Lower leg skin (tissue), 4 donors: ENCODE measurements at regions not wholly inside any gene's neighbourhood (a gene's known extent, or its start where the extent isn't known, plus 50 kb on each side); places are given as distances from the start of the nearest gene placed in this dataset.

Experiments used
- DNase-seq, 2 donors: peaks; one replicate each; pipeline ENCODE4 v3.0.0-alpha.2; 2019; ENCODE audit warnings: low spot score in 2 of 2
- H3K4me3 ChIP-seq: fragments of 200-600 bp; sonication (generic); 2 replicates; pipeline ENCODE4 v1.5.1; 2017; ENCODE audit warnings: mild to moderate bottlenecking, low read depth; ENCODE audit not compliant: poor library complexity, severe bottlenecking
- POLR2A ChIP-seq, 2 donors: fragments of 450-650 bp; IDR thresholded peaks; one replicate each; pipeline ENCODE4 v1.6.1; 2016 to 2017; ENCODE audit warnings: antibody characterized with exemption in 2 of 2, mild to moderate bottlenecking in 1 of 2, moderate library complexity in 1 of 2
- WGBS, 2 donors: methylation state at CpG; one replicate each; pipeline ENCODE4 v1.1.5; 2018; 5-methylcytosine and 5-hydroxymethylcytosine counted together
- intact Hi-C: fragments of 100-400 bp; cut with DNase I; formaldehyde crosslinking; loops from one replicate; pipeline ENCODE4 v1.15.0; 2023; ENCODE audit warnings: low total_unique reads
- TF ChIP-seq, protein P1 (sequence below), 3 donors: fragments of 450-650 bp; IDR thresholded peaks; one replicate each; pipeline ENCODE4 v1.5.1; 2016; ENCODE audit warnings: antibody characterized with exemption in 3 of 3, mild to moderate bottlenecking in 3 of 3, moderate library complexity in 2 of 3

DNA sequence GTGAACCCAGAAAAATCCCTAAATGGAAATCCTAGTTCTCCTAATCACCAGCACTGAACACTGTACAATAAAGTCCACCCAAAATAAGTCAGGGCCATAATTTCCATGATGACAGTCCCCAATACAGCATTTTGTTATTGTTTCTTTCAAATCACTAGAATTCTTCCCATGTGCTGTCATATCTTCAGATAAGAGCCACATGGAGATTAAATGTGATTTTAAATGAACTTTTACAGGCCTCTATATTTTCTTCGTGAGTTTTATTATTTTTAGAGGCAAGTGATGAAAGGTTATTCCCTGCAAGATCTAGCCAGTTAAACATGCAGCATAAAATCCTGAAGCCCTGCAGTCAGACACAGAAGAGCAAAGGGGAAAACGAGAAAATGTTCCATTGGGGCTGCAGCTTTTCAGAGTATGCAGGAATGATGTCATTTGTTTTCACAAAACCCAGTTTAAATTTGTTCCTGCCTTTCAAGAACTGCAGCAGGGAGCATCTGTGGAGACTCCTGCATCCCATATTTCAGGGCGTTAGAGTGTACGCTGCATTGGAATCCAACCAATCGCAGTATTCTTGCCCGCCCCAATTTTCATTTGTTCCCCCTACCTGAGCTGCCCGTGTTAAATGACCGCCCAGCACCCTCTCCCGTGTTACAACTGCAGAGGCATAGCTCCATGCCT is 167.2 kb upstream of the KLF12 start:
- TF ChIP-seq POLR2A (IDR thresholded peaks at IDR 0.05) = no peak
- DNase-seq = no peak
- intact Hi-C loops = no loop called here
- 44 to 53% methylated on average over 9 of the region's 9 CpGs for WGBS, 2 donors
- no peak overlapping the region for H3K4me3 ChIP-seq

DNA sequence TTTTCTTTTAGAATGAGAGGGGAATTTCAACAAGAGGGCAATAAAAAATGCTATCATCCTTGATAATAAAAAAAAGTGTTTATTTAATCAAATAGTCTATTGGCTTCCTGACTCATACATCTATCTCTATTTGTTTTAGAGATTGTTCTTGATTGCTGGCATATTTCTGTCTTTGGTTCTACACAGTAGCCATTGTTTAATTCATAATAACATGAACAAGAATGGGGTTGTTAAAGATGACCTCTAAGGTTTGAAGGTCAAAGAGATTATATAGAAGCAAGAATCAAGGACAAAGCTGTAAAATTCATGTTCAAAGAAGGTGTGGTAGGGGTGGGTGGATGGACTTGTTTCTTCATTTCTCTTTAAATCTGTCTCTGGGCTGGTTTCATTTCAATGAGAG is 166.0 kb upstream of the KLF12 start:
- intact Hi-C loops = no loop called here
- no peak for TF ChIP-seq POLR2A (IDR thresholded peaks at IDR 0.05)
- DNase-seq = no peak
- no peak overlapping the region for H3K4me3 ChIP-seq

DNA sequence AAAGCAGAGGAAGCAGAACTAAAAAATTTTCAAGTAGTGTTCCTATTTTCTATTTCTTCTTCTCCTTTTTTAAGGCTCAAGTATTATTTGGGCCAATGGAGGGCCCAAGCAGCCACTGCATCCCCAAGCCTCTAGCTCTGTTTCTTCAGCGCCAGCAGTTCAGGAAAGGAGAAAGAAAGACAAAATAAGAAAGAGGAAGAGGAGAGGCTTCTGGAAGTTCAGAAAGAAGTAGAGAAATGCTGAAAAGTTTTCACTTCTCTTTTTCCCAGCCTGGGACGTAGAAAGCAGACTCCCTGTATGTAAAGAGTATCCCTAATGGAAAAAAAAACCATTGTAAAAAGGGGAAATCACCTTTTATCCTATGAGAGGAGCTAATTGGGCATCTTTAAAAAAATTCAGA is 165.5 kb upstream of the KLF12 start:
- TF ChIP-seq POLR2A (IDR thresholded peaks at IDR 0.05) = no peak
- TF ChIP-seq, protein P1, sequence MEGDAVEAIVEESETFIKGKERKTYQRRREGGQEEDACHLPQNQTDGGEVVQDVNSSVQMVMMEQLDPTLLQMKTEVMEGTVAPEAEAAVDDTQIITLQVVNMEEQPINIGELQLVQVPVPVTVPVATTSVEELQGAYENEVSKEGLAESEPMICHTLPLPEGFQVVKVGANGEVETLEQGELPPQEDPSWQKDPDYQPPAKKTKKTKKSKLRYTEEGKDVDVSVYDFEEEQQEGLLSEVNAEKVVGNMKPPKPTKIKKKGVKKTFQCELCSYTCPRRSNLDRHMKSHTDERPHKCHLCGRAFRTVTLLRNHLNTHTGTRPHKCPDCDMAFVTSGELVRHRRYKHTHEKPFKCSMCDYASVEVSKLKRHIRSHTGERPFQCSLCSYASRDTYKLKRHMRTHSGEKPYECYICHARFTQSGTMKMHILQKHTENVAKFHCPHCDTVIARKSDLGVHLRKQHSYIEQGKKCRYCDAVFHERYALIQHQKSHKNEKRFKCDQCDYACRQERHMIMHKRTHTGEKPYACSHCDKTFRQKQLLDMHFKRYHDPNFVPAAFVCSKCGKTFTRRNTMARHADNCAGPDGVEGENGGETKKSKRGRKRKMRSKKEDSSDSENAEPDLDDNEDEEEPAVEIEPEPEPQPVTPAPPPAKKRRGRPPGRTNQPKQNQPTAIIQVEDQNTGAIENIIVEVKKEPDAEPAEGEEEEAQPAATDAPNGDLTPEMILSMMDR (IDR thresholded peaks at IDR 0.05) = no peak
- intact Hi-C loops = no loop called here
- WGBS, 2 donors = 87 to 91% methylated on average over 2 of the region's 2 CpGs
- no peak overlapping the region for H3K4me3 ChIP-seq
- DNase-seq = no peak

DNA sequence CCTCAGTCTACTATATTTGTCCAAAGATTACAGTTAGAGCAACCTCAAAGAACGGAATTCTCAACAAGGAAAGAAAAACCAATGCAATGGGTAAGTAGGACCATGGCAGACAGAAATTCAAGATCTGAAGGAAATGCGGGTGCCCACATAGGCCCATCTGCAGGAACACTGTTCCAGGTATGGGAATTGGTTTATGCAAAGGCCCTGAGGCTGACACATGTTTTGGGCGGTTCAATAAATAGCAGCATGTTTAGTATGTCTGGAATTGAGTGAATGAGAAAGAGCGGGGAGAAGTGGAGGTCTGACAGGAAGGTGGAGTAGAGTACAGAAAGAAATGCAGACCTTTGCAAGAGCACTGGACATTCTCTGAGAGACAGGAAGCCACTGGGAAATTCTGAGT is 164.7 kb upstream of the KLF12 start:
- DNase-seq = no peak
- intact Hi-C loops = no loop called here
- H3K4me3 ChIP-seq = no peak overlapping the region
- no peak for TF ChIP-seq POLR2A (IDR thresholded peaks at IDR 0.05)
- TF ChIP-seq, protein P1 (IDR thresholded peaks at IDR 0.05) = no peak
- WGBS, 2 donors = 92 to 94% methylated on average over 4 of the region's 4 CpGs

DNA sequence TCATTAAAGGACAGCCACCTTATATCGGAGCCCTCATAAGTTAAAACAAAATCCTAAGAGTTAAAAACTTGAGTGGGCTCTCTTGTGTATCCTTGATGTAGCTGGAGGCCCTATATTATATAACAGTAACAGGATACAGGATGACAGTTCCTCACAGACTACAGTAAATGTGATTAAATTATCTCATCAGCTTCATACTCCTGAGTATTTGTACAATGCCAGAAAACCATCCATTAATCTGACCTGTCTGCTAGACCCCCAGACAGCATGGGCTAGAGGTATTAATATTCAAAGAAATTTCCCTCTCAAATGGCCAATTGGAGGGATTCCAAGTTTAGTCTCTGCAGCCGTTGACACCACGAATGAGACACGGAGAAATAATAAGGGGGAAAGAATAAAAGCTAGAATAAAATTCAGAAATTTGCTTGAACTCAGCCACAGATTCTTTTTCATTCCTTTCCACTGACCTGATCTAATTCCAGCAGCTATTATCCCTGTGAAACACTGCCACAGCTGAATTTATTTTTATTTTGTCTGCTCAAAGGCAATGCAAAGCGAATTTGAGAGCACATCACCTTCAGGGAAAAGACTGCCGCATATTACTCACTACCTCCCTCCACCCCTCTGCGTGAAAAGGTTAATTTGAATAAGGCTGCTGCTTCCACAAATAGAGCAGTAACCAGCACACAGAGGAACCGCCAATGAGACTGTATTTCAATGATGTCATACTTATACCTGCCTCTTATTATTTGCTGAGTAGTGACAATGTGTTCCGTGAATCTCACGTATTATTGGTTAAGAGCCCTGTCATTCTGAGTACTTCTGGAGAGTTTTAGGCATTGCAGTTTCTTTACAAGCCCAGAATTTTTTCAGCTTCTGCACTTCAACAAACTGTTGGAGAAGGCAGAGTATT is 155.9 kb upstream of the KLF12 start:
- H3K4me3 ChIP-seq = no peak overlapping the region
- TF ChIP-seq POLR2A (IDR thresholded peaks at IDR 0.05) = no peak
- TF ChIP-seq, protein P1 (IDR thresholded peaks at IDR 0.05) = no peak
- intact Hi-C loops = loop anchor here (10.0 kb wide), 1 partner anchor 155 kb away; the partner anchor contains the start of gene KLF12
- peak in 1 of 2 donors; percentile 21 for DNase-seq
- 30 to 32% methylated on average over 10 of the region's 10 CpGs for WGBS, 2 donors

DNA sequence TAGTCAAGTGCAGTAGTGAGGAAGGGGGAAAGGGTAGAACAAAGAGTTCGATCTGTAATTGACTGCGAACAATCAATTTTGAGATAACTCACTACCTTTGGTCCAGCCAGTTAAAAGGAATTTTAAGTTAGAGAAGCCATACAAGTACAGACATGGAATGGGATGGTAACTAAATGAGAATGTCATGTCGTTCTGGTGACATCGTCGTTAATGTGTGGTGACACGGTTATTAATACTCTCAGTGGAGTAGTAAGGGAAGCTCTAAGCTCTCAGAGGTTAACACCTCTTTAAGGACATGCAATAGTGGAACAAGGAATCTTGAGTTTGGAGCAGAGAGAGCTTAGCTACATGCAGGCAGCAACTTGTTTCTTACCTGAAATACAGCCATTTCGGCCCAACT is 154.9 kb upstream of the KLF12 start:
- no peak for DNase-seq
- WGBS, 2 donors = 62 to 64% methylated on average over 7 of the region's 7 CpGs
- no peak overlapping the region for H3K4me3 ChIP-seq
- no peak for TF ChIP-seq POLR2A (IDR thresholded peaks at IDR 0.05)
- TF ChIP-seq, protein P1 (IDR thresholded peaks at IDR 0.05) = no peak
- intact Hi-C loops = loop anchor here (10.0 kb wide), 1 partner anchor 154 kb away; the partner anchor contains the start of gene KLF12
